Endothelial cell of hepatic sinusoid (primary cell): ENCODE measurements at regions not wholly inside any gene's neighbourhood (a gene's known extent, or its start where the extent isn't known, plus 50 kb on each side); places are given as distances from the start of the nearest gene placed in this dataset.
"Not testable (repeated sequence)": the region's sequence is repeated elsewhere in the genome, so short reads cannot be mapped to it uniquely, and the experiment has no call there.

ENCODE experiments used
- in situ Hi-C: cut with HindIII; loops from 2 replicates; pipeline ENCODE4 v1.10.0; 2017; ENCODE audit warnings: low sequenced_read_pairs

GRCh38 chr1:10908266-10908665, 104.2 kb upstream of the TARDBP start:
- in situ Hi-C loops, result loop anchor here (5.0 kb wide), 2 partner anchors 59 to 81 kb away; no protein-coding TSS in a partner anchor

GRCh38 chr1:10909697-10910680, 102.5 kb upstream of the TARDBP start:
- in situ Hi-C loops, result loop anchor here (5.0 kb wide), 2 partner anchors 57 to 83 kb away; no protein-coding TSS in a partner anchor

- in situ Hi-C loops, result no loop called here
These were observed 101.6 kb upstream of the TARDBP start for GRCh38 chr1:10910681-10911489.

GRCh38 chr1:10911490-10912166, 100.8 kb upstream of the TARDBP start:
- in situ Hi-C loops, result no loop called here

GRCh38 chr1:10912441-10912840, 100.0 kb upstream of the TARDBP start:
- in situ Hi-C loops, result no loop called here

GRCh38 chr1:10914056-10914455, 98.4 kb upstream of the TARDBP start:
- in situ Hi-C loops, result no loop called here

- in situ Hi-C loops, result loop anchor here (5.0 kb wide), 1 partner anchor 63 kb away; no protein-coding TSS in a partner anchor
These were observed 96.9 kb upstream of the TARDBP start for GRCh38 chr1:10915594-10915993.

GRCh38 chr1:10916311-10916710, 96.1 kb upstream of the TARDBP start:
- in situ Hi-C loops, result loop anchor here (5.0 kb wide), 1 partner anchor 64 kb away; no protein-coding TSS in a partner anchor

- in situ Hi-C loops, result loop anchor here (5.0 kb wide), 1 partner anchor 65 kb away; no protein-coding TSS in a partner anchor
These were observed 95.5 kb upstream of the TARDBP start for GRCh38 chr1:10916991-10917390.

GRCh38 chr1:10917513-10918454, 94.7 kb upstream of the TARDBP start:
- in situ Hi-C loops, result loop anchor here (5.0 kb wide), 1 partner anchor 65 kb away; no protein-coding TSS in a partner anchor

- in situ Hi-C loops, result loop anchor here (5.0 kb wide), 1 partner anchor 66 kb away; no protein-coding TSS in a partner anchor
These were observed 93.9 kb upstream of the TARDBP start for GRCh38 chr1:10918531-10918930.

- in situ Hi-C loops, result no loop called here
These were observed 92.3 kb upstream of the TARDBP start for GRCh38 chr1:10920063-10920626.

GRCh38 chr1:10922315-10923060, 90.0 kb upstream of the TARDBP start:
- in situ Hi-C loops, result not testable (repeated sequence)

- in situ Hi-C loops, result no loop called here
These were observed 88.4 kb upstream of the TARDBP start for GRCh38 chr1:10924030-10924429.

- in situ Hi-C loops, result no loop called here
These were observed 83.8 kb upstream of the TARDBP start for GRCh38 chr1:10928654-10929053.

- in situ Hi-C loops, result no loop called here
These were observed 80.4 kb upstream of the TARDBP start for GRCh38 chr1:10932088-10932487.

- in situ Hi-C loops, result no loop called here
These were observed 78.2 kb upstream of the TARDBP start for GRCh38 chr1:10934150-10934818.

GRCh38 chr1:10935246-10935645, 77.2 kb upstream of the TARDBP start:
- in situ Hi-C loops, result no loop called here
